GM21515 (cell line): ENCODE measurements at regions not wholly inside any gene's neighbourhood (a gene's known extent, or its start where the extent isn't known, plus 50 kb on each side); places are given as distances from the start of the nearest gene placed in this dataset.

ENCODE experiments used
- ATAC-seq: cut with Tn5 transposase; IDR thresholded peaks from one replicate; pipeline ENCODE4 v1.9.1; 2021; ENCODE audit not compliant: unreplicated experiment

DNA sequence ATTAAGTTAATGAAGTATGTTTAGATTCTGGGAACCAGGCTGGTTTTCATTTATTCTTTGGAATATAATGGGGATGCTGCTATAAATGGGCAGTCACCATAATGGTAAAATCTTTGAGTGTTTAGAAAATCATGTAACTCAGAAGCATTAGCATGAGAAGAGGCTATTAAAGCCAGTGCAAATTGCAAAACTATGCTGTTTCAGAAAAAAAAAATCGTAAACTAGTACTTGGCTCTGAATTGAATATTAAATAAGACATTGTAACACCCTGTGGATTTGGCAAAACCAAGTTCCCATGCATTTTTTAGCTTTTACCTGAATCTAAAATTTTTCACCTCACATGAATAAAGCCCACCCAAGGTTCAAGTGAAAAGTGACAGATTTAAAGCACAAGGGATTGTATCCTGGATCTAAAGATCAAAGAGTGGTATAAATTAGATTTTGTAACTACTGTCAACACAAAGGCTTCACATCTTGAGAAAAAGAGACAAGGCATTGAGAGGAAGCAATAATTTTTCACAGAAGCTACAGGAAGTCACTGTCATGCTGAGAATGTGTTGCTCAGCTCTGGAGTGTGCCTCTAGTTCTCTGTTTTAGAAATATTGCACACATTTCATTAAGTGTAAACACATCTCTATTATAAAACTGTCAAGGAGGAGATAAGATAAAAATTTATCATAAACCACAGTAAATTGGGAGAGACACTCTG, 142.2 kb downstream of the ABCA8 start:
- no peak for ATAC-seq

DNA sequence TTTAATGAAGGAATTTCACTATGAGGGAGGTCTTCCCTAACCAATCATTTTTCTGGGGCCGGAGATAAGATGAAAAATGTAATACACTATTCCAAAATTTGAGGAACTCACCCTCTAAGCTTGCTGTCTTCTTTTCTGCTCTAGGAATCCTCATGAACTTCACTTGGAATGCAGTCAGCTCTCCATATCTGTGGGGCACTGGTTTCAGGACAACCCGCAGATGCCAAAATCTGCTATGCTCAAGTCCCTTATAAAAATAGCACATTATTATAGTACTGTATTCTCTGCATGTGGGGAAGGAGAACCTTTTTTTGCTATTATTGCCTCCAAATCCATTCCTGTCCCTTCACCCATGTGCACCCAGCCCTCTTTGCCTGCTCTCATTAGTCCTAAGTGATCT, 146.0 kb downstream of the ABCA8 start:
- no peak for ATAC-seq

DNA sequence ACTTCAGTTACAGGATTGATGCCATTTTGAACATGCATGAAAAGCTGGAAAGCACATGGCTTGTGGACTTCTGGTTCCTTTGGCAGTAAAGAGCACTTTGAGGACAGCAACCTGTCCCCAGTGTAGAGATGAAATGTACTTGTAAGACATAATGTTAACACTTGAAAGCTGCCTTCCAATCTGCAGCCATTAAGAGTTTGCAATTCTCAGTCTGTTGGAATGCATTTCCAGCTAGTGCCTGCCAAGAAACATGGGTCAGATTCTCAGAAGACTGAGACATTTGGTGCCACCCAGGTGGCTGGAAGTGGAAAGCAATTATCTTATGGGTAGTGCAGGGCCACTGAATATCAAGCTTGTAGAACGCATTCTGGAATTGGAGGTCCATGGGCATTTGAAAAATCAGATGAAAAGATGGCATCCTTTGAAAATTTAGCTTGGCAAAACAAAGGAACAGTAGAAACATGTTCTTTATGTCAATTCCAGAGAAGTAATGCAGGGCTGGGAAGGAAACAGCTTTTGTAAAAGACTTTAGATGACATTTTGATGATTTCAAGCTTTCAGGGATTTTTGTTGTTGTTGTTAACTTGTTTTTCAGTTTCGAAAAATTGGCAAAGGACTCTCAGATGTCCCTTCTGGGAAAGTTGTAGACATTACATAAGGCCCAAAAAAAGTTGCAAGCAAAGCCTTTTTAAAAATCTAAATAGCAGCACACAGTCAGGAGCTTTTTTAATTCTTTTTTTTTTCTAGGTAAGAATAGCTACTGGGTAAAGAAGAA, 147.0 kb downstream of the ABCA8 start:
- ATAC-seq = no peak

DNA sequence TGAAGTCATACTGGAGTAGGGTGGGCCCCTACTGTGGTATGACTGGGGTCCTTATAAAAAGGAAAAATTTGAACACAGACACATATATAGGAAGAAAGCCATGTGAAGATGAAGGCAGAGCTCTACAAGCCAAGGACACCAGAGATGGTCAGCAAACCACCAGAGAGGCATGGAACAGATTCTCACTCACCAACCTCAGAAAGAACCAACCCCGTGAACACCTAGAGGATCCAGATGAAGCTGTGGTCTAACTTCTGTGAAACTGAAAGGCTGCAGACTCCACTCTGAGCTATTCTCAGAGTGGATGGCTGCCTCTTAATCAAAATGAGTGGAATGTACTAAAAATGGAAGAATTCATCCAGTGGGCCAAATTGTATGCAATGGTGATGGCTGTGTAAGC, 149.6 kb downstream of the ABCA8 start:
- no peak for ATAC-seq

DNA sequence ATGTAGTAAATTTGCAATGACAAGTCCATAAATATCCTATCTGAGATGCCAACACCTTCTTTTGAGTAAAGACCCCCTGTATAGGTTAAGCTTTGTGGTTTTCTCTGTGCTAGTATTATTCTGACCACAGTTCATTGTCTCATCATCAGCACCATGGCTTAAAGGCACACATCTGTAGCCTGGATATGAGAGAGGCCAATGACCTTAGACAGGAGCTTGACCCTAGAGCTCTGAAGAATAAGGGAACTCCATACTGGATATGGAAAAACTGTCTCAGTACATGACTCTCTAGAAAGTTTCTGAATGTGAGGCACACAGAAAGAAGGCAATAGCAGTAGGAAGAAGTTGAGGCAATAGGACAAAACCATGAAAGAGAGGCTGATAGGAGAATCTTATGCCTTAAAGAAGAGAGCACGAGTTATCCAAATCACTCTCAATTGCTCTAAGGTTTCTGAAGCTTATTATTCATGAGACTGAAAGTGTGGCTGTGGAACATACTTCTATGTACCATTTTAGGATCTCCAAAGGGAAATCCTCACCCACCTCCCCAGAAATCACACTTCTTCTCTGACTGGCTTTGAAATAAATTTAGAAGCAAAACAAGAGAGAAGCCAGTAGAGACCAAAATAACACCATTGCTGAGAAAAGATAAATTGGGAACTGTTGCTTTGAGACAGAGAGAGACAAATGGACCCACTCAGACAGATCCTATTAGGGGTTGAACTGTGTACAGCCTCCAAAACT, 150.2 kb downstream of the ABCA8 start:
- no peak for ATAC-seq

DNA sequence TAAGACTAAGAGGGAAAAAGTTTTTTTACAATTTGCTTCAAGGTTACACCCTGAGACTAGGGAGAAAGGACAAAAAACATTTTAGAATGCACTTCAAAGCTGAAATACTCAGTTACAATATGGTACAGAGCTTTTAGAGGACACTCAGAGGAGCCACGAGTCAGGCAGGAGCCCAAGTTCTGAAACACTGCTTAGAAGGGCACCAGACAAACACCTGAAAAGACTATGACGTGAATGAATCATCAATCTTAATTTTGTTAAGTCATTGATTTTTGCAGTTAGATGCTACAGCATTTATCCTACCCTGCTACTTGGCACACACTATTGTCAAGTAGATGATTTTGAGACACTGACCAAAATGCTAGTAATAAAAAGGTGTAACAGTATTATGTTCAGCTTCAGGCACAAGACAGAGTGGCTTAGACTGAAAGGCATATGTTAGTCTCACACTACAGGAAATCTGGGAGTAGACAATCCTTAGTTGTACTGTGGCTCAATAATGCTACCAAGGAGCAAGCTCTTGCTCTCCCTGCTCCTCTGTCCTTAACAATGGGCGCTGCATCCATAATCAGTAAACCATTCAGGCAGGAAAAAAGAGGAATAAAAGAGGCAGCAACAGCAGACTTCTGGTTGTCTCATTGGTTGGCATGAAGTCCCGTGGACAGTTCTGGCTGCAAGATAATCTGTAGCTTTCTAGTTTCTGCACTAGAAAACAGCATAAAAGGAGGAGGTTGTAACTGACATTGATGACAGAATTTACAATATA, 151.8 kb downstream of the ABCA8 start:
- ATAC-seq = no peak

DNA sequence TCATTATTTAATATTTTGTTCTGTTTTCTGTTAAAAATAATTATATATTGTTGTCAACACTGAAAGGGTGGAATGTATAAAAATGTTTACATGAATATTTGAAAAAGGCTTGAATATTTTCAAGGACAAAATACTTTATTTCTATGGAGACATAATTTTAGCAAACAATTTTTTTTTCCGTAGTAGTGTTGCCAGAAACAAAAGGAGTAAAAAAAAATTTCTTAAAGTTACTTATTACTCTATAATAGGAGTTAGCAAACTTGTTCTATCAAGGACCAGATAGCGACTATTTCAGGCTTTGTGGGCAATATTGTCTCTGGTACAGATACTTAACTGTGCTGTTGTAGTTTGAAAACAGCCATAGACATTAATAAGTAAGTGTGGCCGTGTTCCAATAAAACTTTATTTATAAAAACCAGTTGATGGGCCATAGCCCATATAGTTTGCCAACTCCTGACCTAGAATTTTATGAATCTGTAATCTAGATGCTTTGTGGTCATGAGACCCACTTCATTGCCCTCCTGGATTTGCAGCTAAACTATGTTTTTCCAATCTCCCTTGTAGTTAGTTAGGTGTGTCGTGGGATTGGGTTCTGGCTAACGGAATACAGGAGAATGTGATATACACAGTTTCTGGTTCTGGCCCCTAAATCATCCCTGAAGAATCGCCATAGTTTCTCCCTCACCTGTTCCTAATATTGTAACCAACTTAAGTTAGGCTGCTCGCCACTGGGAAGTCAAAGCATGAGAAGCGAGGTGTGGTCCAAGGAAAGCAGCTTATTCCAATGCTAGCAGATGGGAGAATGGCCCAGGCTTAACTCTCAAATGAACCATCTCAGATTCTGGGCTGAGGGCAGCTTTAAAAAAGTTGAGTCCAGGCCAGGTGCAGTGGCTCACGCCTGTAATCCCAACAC, 153.6 kb downstream of the ABCA8 start:
- ATAC-seq = no peak

DNA sequence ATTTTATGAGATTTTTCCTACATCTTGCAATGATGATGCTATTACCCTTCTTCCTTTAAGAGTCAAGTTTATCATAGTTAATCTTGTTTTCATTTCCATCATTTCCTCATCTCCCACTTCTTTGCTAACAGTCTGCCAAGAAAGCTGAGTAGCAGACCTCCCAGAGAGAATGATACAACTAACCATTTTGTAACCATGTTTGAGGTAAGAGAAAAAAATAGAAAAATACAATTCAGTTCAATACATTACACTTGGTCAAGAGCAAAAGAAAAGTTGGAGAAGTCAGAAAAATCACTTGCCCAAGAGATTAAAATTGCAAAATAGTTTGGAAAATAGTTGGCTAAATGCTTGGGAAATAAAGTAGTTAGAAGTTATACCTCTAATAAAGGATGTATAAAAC, 154.4 kb downstream of the ABCA8 start:
- ATAC-seq = no peak

DNA sequence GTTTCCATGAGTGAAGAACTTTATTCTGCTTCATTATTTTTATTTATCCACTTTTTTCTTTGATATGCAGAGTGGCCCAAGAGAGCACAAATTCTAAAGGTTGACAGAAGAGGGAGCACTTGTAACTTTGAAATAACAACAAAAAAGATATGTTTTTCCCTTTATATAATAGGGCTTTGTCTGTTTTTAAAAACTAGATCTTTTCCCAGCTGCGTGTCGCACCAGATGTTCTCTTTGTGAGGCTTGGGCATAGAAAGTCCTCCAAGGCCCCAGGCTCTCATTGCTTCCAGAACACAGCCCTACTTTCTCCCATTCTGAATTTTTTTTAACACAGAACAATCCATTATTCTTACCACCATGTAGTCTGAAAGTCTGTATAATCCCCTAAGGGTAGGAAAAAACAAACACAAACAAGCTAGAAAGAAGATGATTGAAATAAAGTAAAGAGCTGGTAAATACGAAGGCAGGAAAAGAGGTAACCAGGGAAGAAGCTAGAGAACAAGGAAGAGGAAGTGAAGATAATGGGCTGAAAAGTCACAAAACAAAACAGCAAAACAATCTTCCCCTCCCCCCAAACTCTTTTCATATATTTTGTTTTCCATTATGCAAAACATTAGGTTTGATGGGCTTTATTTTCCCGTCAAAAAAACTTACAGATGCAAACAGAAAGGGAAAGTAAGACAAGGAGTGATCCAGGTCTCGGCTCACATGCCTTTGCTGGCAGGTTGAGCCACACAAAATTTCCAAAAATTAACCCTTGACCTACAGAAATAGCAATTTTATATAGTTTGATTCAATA, 160.4 kb downstream of the ABCA8 start:
- peak; percentile 53 for ATAC-seq

DNA sequence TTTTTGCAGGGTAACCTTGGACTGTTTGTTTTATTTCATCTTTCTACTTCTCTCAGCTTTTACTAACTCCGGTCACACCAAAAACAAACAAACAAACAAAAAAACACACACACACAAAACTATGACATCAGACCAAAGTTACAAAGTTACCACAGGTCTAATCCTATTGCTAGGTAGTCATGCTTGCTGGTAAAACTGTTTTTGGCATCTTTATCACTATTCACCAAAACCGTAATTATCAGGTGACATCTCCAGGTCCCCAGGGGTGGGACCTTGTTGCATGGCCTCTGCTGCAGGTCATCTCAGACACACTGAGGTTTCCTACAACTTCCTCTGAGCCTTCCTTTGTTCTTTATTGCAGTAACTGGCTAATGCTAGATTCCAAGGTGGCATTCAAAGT, 162.3 kb downstream of the ABCA8 start:
- ATAC-seq = no peak

DNA sequence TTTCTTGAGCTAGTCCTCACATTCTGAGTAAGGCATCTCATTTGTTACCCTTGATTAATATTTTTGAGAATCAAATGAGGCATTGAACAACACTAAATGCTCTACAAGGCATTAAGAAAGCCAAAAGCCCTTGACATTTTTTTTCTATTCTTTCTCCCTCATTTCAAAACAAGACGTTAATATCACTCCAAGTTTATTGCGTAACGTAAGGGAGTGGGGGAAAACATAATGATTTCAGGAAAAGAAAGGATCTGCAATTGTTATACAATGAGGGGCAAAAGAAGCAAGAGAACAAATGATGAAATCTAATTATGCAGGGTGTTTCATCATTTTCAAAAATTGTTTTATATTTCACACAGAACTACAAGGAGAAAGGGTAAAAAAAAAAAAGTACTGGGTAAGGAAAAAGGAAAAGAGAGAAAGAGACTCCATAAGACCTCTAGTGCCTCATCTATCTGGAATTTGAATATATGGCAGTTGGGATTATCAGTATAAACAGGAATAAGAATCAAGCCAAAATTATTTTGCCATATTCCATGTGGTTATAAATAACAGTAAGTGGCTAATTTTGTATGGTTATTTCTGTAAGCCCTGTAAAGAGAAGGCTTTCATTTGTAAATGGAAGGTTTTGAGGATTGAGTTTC, 163.0 kb downstream of the ABCA8 start:
- ATAC-seq = no peak

DNA sequence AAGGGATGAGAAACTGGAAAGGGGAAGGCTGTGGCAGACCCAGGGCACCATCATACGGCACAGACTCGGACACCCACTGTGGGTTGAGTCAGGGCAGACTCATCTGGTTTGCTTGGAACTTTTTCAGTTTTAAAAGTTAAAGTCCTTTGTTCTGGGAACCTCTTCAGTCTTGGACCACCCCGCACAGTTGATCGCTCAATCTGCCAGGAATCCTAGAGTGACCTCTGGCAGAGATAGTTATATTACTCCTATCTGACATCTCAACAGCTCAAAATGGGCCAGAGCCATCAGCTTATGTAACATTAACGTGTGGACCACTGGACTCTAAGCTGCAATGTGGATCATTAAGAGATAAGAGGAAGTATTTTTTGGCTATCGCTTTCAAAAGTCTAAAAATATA, 164.3 kb downstream of the ABCA8 start:
- ATAC-seq = no peak

DNA sequence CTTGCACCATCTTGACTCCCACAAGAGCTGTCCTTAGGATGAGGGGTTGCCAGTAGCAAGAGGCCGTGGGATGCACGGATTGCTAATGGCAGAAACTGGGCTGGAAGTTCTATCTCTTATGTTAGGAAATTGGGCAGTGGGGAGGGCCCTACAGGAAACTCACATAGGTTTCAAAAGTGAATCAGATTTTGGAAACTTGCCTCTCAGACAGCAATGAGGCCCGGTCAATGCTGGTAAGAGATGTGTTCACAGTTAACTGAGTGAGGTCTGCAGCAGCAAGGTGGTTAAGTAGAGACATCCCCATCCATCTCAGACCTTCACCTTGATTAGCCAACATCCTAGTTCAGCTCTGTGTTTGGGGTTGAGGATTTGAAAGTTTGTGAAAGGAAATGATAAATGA, 164.7 kb downstream of the ABCA8 start:
- ATAC-seq = no peak

DNA sequence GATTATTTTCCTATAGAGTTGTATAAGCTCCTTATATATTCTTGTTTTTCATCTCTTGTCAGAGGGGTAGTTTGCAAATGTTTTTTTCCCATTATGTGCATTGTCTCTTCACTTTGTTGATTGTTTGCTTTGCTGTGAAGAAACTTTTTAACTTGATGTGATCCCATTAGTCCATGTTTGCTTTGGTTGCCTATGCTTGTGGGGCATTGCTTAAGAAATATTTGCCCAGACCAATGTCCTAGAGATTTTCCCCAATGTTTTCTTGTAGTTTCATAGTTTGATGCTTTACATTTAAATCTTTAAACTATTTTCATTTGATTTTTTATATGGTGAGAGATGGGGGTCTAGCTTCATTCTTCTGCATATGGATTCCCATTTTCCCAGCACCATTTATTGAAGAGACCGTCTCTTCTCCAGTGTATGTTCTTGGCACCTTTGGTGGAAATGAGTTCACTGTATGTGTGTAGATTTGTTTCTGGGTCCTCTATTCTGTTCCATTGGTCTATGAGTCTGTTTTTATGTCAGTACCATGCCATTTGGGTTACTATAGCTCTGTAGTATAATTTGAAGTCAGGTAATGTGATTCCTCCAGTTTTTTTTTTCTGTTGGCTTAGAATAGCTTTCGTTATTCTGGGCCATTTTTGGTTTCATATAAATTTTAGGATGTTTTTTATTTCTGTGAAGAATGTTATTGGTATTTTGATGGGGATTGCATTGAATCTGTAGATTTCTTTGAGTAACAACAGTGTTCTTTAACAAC, 165.8 kb downstream of the ABCA8 start:
- no peak for ATAC-seq

DNA sequence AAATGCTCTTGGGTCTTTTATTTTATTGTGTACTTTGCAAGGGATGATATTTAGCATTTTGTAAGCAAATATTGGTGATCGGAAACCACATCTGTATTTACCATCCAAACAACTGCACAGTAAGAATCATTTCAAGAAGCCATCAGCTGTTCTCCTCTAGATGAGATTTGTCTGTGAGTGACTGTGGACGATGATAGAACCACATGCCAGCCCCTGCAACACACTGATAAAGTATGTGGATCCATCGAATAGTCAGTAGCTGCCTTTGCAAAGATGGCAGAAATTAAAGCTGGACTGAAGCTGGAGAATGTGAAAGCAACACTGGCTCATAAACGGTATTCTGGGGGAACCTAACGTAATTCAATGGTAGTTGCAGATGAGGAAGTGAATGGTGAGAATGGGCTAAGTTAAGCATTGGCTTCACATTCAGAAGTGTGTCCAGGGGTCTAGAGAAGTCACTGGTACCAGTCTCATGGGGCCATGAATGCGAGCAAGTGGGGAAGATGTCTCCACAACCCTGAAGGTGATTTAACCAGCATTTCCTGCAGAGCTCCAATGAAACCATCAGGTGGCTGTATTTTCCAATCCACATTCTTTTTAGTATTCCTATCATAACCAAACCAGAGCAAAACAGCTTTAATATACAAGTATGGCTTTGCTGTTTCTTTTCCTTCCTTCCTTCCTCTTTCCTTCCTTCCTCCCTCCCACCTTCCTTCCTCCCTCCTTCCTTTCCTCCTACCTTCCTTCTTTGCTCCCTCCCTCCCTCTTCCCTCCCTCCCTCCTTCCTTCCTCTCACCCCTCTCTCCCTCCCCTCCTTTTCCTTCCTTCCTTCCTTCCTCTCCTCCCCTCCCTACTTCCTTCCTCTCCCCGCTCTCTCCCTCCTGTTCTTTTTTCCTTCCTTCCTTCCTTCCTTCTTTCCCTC, 169.4 kb downstream of the ABCA8 start:
- no peak for ATAC-seq

DNA sequence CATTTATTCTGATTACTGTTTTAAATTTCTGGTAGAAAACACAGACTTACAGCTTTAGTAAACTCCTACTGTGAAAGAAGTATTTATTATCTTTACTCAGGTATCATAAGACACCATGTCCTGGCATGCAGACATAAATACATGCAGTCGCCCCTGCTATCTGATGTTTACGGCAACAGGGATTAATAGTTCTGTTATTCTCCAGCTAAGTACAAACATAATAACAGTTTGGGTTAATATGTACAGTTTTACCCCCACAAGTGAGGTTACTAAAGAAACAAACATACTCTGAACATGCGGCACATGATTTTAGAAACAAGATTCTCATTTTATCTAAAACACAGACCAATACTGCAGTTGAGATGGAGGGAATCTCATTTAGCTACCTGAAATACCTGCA, 170.8 kb downstream of the ABCA8 start:
- no peak for ATAC-seq

DNA sequence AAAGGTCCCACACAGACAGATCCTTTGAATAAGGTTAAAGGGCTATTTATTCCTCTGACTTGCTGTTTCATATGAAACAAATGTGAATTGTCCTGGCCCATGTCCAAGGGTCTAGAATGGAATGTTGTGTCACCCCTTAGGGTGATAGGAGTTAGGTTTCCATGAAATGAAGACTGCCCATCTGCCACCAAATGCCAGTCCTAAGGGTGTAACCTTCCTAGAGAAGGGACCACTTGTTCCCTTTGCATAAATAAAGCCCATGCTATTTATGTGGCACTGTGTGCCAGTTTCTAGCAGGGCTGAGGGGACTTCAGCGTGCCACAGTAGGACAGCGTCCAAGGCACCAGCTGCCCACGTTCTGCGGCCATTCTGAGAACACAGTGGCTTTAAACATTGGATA, 171.3 kb downstream of the ABCA8 start:
- no peak for ATAC-seq
